ENCODE measurements at regions not wholly inside any gene's neighbourhood (a gene's known extent, or its start where the extent isn't known, plus 50 kb on each side); places are given as distances from the start of the nearest gene placed in this dataset.
A peak's percentile ranks its signal among the peaks of the same experiment; 100 is the strongest.

DNA sequence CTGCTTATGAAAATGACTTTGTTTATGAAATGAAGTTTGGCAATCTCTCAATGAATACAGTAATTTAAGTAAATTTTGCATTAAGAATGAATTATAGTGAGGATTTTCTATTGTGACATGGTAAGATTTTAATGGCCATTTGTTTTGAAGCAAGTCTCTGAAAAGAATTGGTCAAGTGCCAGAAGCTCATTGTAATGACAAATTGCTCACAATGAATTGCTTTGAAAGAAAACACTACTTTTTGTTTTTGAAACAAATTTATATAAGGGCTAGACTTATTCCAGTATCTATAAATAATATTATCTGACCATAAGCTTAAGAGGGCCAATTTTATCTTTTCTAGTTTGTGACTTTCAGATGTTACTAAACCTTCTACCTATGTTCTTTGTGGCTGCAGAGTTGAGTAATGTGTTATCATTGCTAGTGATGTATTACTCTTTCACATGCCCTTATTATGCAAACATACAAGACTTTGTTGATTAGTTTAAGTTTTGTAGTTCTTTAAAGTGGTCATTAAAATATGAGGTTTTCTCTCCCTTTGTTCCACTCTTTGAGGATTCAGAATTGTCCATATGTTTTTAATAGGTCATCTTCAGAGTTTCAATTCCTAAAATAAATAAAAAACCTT lies 93.0 kb upstream of the ZNF608 start:
- Histone ChIP-seq H3K9me3 (no peaks in the 10 kb centered on the region), H3K27ac (no peak overlapping the region), H3K36me3 (no peaks in the 10 kb centered on the region), H3K4me3 (no peak overlapping the region), H3K27me3 (no peaks in the 10 kb centered on the region), H3K4me1 (peaks cover 0 to 6% (median 0%) of the 10 kb centered on the region in 12 donors)
- intact Hi-C loops (cut with DNase I) = loop anchor here in 1 of 10 donors (10.0 kb wide), 1 partner anchor 505 kb away; no protein-coding TSS in a partner anchor
- DNase-seq (no peak), ATAC-seq (no peak)
- TF ChIP-seq POLR2A (IDR thresholded peaks at IDR 0.05) (no peak), CTCF (IDR thresholded peaks at IDR 0.05) (no peak)

DNA sequence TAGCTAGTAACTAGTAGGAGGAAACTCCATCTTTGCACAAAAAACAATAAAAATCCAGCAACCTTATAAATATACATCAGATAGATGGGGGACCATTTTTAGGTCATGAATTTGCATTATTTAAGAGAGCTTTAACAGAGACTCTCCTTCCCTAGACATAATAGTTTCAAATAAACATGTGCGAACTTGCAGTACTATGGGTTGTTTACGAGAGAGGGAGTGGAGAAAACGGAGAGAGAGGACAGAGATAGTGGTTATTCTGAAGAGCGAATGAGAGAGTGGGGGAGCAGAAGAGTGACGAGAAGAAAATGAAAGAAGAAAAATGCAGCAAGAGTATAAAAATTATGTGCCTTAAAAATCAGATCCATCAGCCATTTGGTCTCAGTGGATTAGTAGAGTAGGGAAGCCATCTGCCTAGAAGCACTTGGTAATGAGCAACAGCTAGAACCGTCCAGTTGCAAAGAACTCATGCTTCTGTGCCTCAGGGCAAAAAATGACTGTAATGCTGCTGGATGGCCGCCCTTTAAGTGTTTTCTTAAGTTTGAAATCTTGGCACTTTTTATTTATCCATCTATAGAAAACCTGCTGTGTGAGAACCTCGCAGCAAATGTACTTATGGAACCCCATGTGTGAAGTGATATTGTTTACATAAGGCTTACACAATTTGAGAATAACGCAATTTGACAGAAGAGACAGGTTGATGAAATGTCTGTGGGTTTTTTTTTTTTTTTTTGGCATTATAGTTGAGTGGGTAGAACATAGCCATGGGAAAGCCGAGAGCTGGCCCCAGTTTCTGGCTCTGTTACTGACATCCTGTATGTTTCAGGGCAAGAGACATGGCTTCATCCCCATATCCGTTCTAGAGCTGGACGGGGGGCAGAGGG lies 95.6 kb upstream of the ZNF608 start:
- DNase-seq = peak in 1 of 5 donors; percentile 41
- H3K9me3 ChIP-seq = no peaks in the 10 kb centered on the region
- H3K4me1 ChIP-seq = peaks cover 0 to 6% (median 0%) of the 10 kb centered on the region in 12 donors
- H3K36me3 ChIP-seq = no peaks in the 10 kb centered on the region
- intact Hi-C loops (cut with DNase I) = no loop called here
- peak; percentile 58 to 86 (median 74) for ATAC-seq
- H3K4me3 ChIP-seq = no peak overlapping the region
- peak overlapping the region in 1 of 12 donors; percentile 19 for H3K27ac ChIP-seq
- TF ChIP-seq POLR2A (IDR thresholded peaks at IDR 0.05) = no peak
- no peak for TF ChIP-seq CTCF (IDR thresholded peaks at IDR 0.05)
- H3K27me3 ChIP-seq = no peaks in the 10 kb centered on the region
- WGBS, 4 donors = 81 to 93% (median 89%) methylated on average over 12 of the region's 12 CpGs

DNA sequence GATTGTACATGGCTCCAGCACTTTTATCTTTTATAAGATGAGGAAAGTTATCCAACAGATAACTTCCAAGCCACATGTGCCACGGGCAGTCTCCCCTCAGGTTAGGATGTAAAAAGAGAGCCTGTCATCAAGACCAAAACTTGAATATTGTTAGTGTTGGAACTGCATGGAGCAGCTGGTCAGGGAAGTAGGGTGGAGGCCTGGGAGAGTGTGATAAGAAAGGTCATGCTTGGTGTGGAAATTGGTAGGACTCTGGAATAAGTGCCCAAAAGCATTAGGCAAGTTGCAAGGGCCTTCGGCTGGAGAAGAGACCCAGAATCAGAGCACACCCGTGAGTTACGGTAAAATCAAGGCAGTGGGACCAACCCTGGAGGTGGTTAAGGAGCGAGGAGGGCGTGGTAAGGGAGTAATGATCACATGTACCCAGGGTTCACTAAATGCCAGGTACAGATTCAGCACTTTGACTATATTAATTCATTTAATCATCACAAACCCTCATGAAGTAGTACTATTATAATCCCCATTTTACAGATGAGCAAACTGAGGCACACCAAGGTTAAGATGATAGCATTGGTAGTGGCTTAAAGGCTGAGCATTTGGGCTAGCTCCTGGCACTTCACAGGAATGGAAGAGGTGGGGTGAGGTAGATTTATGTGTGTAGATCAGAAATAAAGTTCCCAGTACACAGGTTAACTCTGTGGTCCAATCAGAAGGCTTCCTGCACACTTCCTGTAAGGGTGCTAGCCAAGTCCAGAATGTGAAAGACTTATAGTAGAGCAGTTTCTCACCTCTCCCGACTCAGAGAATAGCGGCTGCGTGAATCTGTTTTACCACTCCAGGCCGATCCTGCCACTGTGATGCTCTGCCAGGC lies 96.5 kb upstream of the ZNF608 start:
- Histone ChIP-seq H3K27ac (peak overlapping the region in 1 of 12 donors; percentile 19), H3K4me1 (peaks cover 0 to 6% (median 0%) of the 10 kb centered on the region in 12 donors), H3K9me3 (no peaks in the 10 kb centered on the region), H3K36me3 (no peaks in the 10 kb centered on the region), H3K27me3 (no peaks in the 10 kb centered on the region), H3K4me3 (no peak overlapping the region)
- peak in 1 of 5 donors; percentile 25 for DNase-seq
- TF ChIP-seq CTCF (IDR thresholded peaks at IDR 0.05) (no peak), POLR2A (IDR thresholded peaks at IDR 0.05) (no peak)
- 89 to 93% (median 92%) methylated on average over 10 of the region's 10 CpGs for WGBS, 4 donors
- intact Hi-C loops (cut with DNase I) = no loop called here
- peak; percentile 15 to 94 (median 82) for ATAC-seq

GRCh38 chr5:124843596-124843899 lies 97.1 kb upstream of the ZNF608 start:
- 84 to 90% (median 86%) methylated on average over 4 of the region's 4 CpGs for WGBS, 4 donors
- Histone ChIP-seq H3K9me3 (no peaks in the 10 kb centered on the region), H3K36me3 (no peaks in the 10 kb centered on the region), H3K4me1 (peaks cover 0 to 6% (median 0%) of the 10 kb centered on the region in 12 donors), H3K27ac (no peak overlapping the region), H3K27me3 (no peaks in the 10 kb centered on the region), H3K4me3 (no peak overlapping the region)
- ATAC-seq (no peak), DNase-seq (no peak)
- TF ChIP-seq CTCF (IDR thresholded peaks at IDR 0.05) (no peak), POLR2A (IDR thresholded peaks at IDR 0.05) (no peak)
- intact Hi-C loops (cut with DNase I) = no loop called here
